BLaER1 (cell line): ENCODE measurements at regions not wholly inside any gene's neighbourhood (a gene's known extent, or its start where the extent isn't known, plus 50 kb on each side); places are given as distances from the start of the nearest gene placed in this dataset.

Experiments used
- H3K27ac ChIP-seq: shearing (Covaris generic); formaldehyde crosslinking; 2 replicates; pipeline ENCODE4 v1.8.1; 2022
- H3K27me3 ChIP-seq: shearing (Covaris generic); formaldehyde crosslinking; 2 replicates; pipeline ENCODE4 v1.8.1; 2022
- H3K36me3 ChIP-seq: shearing (Covaris generic); formaldehyde crosslinking; 2 replicates; pipeline ENCODE4 v1.8.1; 2022
- H3K4me1 ChIP-seq: shearing (Covaris generic); formaldehyde crosslinking; 2 replicates; pipeline ENCODE4 v1.8.1; 2022
- H3K4me2 ChIP-seq: shearing (Covaris generic); formaldehyde crosslinking; 2 replicates; pipeline ENCODE4 v1.8.1; 2022
- H3K4me3 ChIP-seq: shearing (Covaris generic); formaldehyde crosslinking; 2 replicates; pipeline ENCODE4 v1.8.1; 2022
- H3K9ac ChIP-seq: shearing (Covaris generic); formaldehyde crosslinking; 2 replicates; pipeline ENCODE4 v1.8.1; 2022
- H3K9me3 ChIP-seq: shearing (Covaris generic); formaldehyde crosslinking; 2 replicates; pipeline ENCODE4 v1.8.1; 2022
- H4K20me1 ChIP-seq: shearing (Covaris generic); formaldehyde crosslinking; 2 replicates; pipeline ENCODE4 v1.8.1; 2022
- Cebpa-rat ChIP-seq: shearing (Covaris generic); IDR thresholded peaks from 2 replicates; pipeline ENCODE4 v1.8.1; 2022

- no peak for TF ChIP-seq Cebpa-rat
- H4K20me1 ChIP-seq = no peaks in the 10 kb centered on the region
Observed at GRCh38 chr13:40061466-40062450, 406.3 kb downstream of the COG6 start.

GRCh38 chr13:40063278-40063698, 407.8 kb downstream of the COG6 start:
- Histone ChIP-seq H4K20me1 (no peaks in the 10 kb centered on the region), H3K9me3 (no peaks in the 10 kb centered on the region), H3K27ac (no peak overlapping the region), H3K27me3 (no peaks in the 10 kb centered on the region), H3K36me3 (no peaks in the 10 kb centered on the region), H3K4me3 (no peak overlapping the region), H3K9ac (no peak overlapping the region), H3K4me1 (peaks cover 7% of the 10 kb centered on the region; the same call in 1 of the 2 replicates), H3K4me2 (no peak overlapping the region)
- TF ChIP-seq Cebpa-rat = no peak

More at GRCh38 chr13:40061466-40062450, 406.3 kb downstream of the COG6 start:
- Histone ChIP-seq H3K4me2 (no peak overlapping the region), H3K9ac (no peak overlapping the region), H3K27me3 (no peaks in the 10 kb centered on the region), H3K27ac (no peak overlapping the region), H3K4me1 (peaks cover 7% of the 10 kb centered on the region; the same call in 1 of the 2 replicates), H3K9me3 (no peaks in the 10 kb centered on the region), H3K4me3 (no peak overlapping the region), H3K36me3 (no peaks in the 10 kb centered on the region)

GRCh38 chr13:40063703-40064102, 408.2 kb downstream of the COG6 start:
- Histone ChIP-seq H3K27me3 (no peaks in the 10 kb centered on the region), H3K9ac (no peak overlapping the region), H3K4me3 (no peak overlapping the region), H3K36me3 (no peaks in the 10 kb centered on the region), H3K4me1 (peaks cover 7% of the 10 kb centered on the region; the same call in 1 of the 2 replicates), H4K20me1 (no peaks in the 10 kb centered on the region), H3K9me3 (no peaks in the 10 kb centered on the region), H3K27ac (no peak overlapping the region), H3K4me2 (no peak overlapping the region)
- no peak for TF ChIP-seq Cebpa-rat

GRCh38 chr13:40064154-40065097, 409.0 kb downstream of the COG6 start:
- no peak overlapping the region for H3K9ac ChIP-seq
- no peaks in the 10 kb centered on the region for H3K27me3 ChIP-seq
- no peaks in the 10 kb centered on the region for H3K9me3 ChIP-seq
- H4K20me1 ChIP-seq = no peaks in the 10 kb centered on the region
- no peaks in the 10 kb centered on the region for H3K36me3 ChIP-seq
- no peak overlapping the region for H3K27ac ChIP-seq
- no peak for TF ChIP-seq Cebpa-rat
- no peak overlapping the region for H3K4me2 ChIP-seq
- no peak overlapping the region for H3K4me3 ChIP-seq
- peaks cover 7% of the 10 kb centered on the region; the same call in 1 of the 2 replicates for H3K4me1 ChIP-seq

- Histone ChIP-seq H3K9ac (no peak overlapping the region), H4K20me1 (no peaks in the 10 kb centered on the region), H3K36me3 (no peaks in the 10 kb centered on the region), H3K9me3 (no peaks in the 10 kb centered on the region), H3K4me1 (no peaks in the 10 kb centered on the region), H3K4me3 (no peak overlapping the region), H3K4me2 (no peak overlapping the region), H3K27ac (no peak overlapping the region), H3K27me3 (no peaks in the 10 kb centered on the region)
- no peak for TF ChIP-seq Cebpa-rat
Observed at GRCh38 chr13:40069173-40070044, 413.9 kb downstream of the COG6 start.

- no peak overlapping the region for H3K27ac ChIP-seq
- no peaks in the 10 kb centered on the region for H3K9me3 ChIP-seq
- no peak for TF ChIP-seq Cebpa-rat
- no peak overlapping the region for H3K4me2 ChIP-seq
- H3K4me1 ChIP-seq = no peaks in the 10 kb centered on the region
- H3K36me3 ChIP-seq = no peaks in the 10 kb centered on the region
- no peak overlapping the region for H3K9ac ChIP-seq
- no peaks in the 10 kb centered on the region for H4K20me1 ChIP-seq
- H3K4me3 ChIP-seq = no peak overlapping the region
- no peaks in the 10 kb centered on the region for H3K27me3 ChIP-seq
Observed at GRCh38 chr13:40070357-40070756, 414.9 kb downstream of the COG6 start.

GRCh38 chr13:40072663-40073120, 417.2 kb downstream of the COG6 start:
- no peak overlapping the region for H3K27ac ChIP-seq

GRCh38 chr13:40074338-40074737, 418.9 kb downstream of the COG6 start:
- Histone ChIP-seq H4K20me1 (no peaks in the 10 kb centered on the region), H3K4me1 (no peaks in the 10 kb centered on the region), H3K4me2 (no peak overlapping the region), H3K27ac (no peak overlapping the region), H3K9me3 (peaks cover 9% of the 10 kb centered on the region; the same call in 1 of the 2 replicates), H3K27me3 (no peaks in the 10 kb centered on the region), H3K4me3 (no peak overlapping the region), H3K9ac (no peak overlapping the region), H3K36me3 (no peaks in the 10 kb centered on the region)
- TF ChIP-seq Cebpa-rat = no peak

More at GRCh38 chr13:40072663-40073120, 417.2 kb downstream of the COG6 start:
- no peaks in the 10 kb centered on the region for H4K20me1 ChIP-seq
- no peaks in the 10 kb centered on the region for H3K27me3 ChIP-seq
- no peak overlapping the region for H3K9ac ChIP-seq
- no peak for TF ChIP-seq Cebpa-rat
- no peak overlapping the region for H3K4me3 ChIP-seq
- no peaks in the 10 kb centered on the region for H3K4me1 ChIP-seq
- no peaks in the 10 kb centered on the region for H3K36me3 ChIP-seq
- H3K9me3 ChIP-seq = peaks cover 7% of the 10 kb centered on the region; the same call in 1 of the 2 replicates
- H3K4me2 ChIP-seq = no peak overlapping the region

- Histone ChIP-seq H3K27ac (no peak overlapping the region), H4K20me1 (no peaks in the 10 kb centered on the region), H3K36me3 (no peaks in the 10 kb centered on the region), H3K4me1 (no peaks in the 10 kb centered on the region), H3K4me3 (no peak overlapping the region), H3K9me3 (peaks cover 9% of the 10 kb centered on the region; the same call in 1 of the 2 replicates), H3K27me3 (no peaks in the 10 kb centered on the region), H3K4me2 (no peak overlapping the region), H3K9ac (no peak overlapping the region)
- no peak for TF ChIP-seq Cebpa-rat
Observed at GRCh38 chr13:40075281-40075680, 419.8 kb downstream of the COG6 start.
